Activated CD8-positive, alpha-beta T cell treated with anti-CD3 and anti-CD28 coated beads for 36 hours (primary cell): ENCODE measurements at regions not wholly inside any gene's neighbourhood (a gene's known extent, or its start where the extent isn't known, plus 50 kb on each side); places are given as distances from the start of the nearest gene placed in this dataset.

Experiments used
- ATAC-seq: fragments of 200-7000 bp; cut with Tn5 transposase; one replicate; pipeline ENCODE4 v1.10.0; 2021; ENCODE audit warnings: mild to moderate bottlenecking, moderate library complexity
- CTCF ChIA-PET: fragments of 350-600 bp; sonication (Branson Sonifier 250); formaldehyde crosslinking; loops from one replicate; lab custom pipeline; 2021; ENCODE audit warnings: antibody characterized with exemption; lab: Charles Lee
- POLR2A ChIA-PET: fragments of 350-600 bp; sonication (Branson Sonifier 250); formaldehyde crosslinking; loops from one replicate; lab custom pipeline; 2021; ENCODE audit warnings: antibody characterized with exemption; lab: Charles Lee
- DNase-seq: peaks from one replicate; pipeline ENCODE4 v3.0.0-alpha.2; 2020
- H3K27ac Mint-ChIP-seq: one replicate; pipeline ENCODE4 v1.8.0; 2021; ENCODE audit warnings: mild to moderate bottlenecking, mixed read lengths
- H3K27me3 Mint-ChIP-seq: one replicate; pipeline ENCODE4 v1.8.0; 2021; ENCODE audit warnings: mixed read lengths
- H3K36me3 Mint-ChIP-seq: one replicate; pipeline ENCODE4 v1.8.0; 2021; ENCODE audit warnings: low read depth, mixed read lengths
- H3K4me1 Mint-ChIP-seq: one replicate; pipeline ENCODE4 v1.8.0; 2021; ENCODE audit warnings: low read depth, mixed read lengths
- H3K4me3 Mint-ChIP-seq: one replicate; pipeline ENCODE4 v1.8.0; 2021; ENCODE audit warnings: mild to moderate bottlenecking, moderate library complexity, mixed read lengths
- H3K9me3 Mint-ChIP-seq: one replicate; pipeline ENCODE4 v1.8.0; 2021; ENCODE audit warnings: mixed read lengths
- CTCF ChIP-seq: fragments of 200-600 bp; IDR thresholded peaks from one replicate; pipeline ENCODE4 v1.8.0; 2022; ENCODE audit warnings: antibody characterized with exemption, mild to moderate bottlenecking
- intact Hi-C: fragments of 100-400 bp; cut with micrococcal nuclease; formaldehyde crosslinking; loops from one replicate; pipeline ENCODE4 v1.10.0; 2022

GRCh38 chr5:1963941-1964451 is 81.3 kb upstream of the IRX4 start:
- H3K27me3 Mint-ChIP-seq, result peaks cover 17% of the 10 kb centered on the region
- POLR2A ChIA-PET, result no interaction called here
- no peaks in the 10 kb centered on the region for H3K9me3 Mint-ChIP-seq

GRCh38 chr5:1963358-1963757 is 80.6 kb upstream of the IRX4 start:
- H3K27ac Mint-ChIP-seq, result no peak overlapping the region
- no peak for TF ChIP-seq CTCF
- DNase-seq (no peak), ATAC-seq (no peak)
- H3K9me3 Mint-ChIP-seq, result no peaks in the 10 kb centered on the region
- peaks cover 17% of the 10 kb centered on the region for H3K27me3 Mint-ChIP-seq
- H3K36me3 Mint-ChIP-seq, result no peaks in the 10 kb centered on the region
- H3K4me3 Mint-ChIP-seq, result no peak overlapping the region
- ChIA-PET POLR2A (no interaction called here), CTCF (no interaction called here)
- peaks cover 2% of the 10 kb centered on the region for H3K4me1 Mint-ChIP-seq
- intact Hi-C loops, result no loop called here

More at GRCh38 chr5:1963941-1964451, 81.3 kb upstream of the IRX4 start:
- DNase-seq, result no peak
- no peaks in the 10 kb centered on the region for H3K36me3 Mint-ChIP-seq
- CTCF ChIA-PET, result no interaction called here
- no peak for ATAC-seq
- no peak overlapping the region for H3K27ac Mint-ChIP-seq
- H3K4me3 Mint-ChIP-seq, result no peak overlapping the region
- TF ChIP-seq CTCF, result no peak
- peaks cover 2% of the 10 kb centered on the region for H3K4me1 Mint-ChIP-seq
- intact Hi-C loops, result no loop called here

- H3K4me3 Mint-ChIP-seq, result no peak overlapping the region
- H3K4me1 Mint-ChIP-seq, result peaks cover 2% of the 10 kb centered on the region
- intact Hi-C loops, result no loop called here
- H3K9me3 Mint-ChIP-seq, result no peaks in the 10 kb centered on the region
- H3K27ac Mint-ChIP-seq, result no peak overlapping the region
- DNase-seq, result no peak
- CTCF ChIA-PET, result no interaction called here
- peaks cover 17% of the 10 kb centered on the region for H3K27me3 Mint-ChIP-seq
- TF ChIP-seq CTCF, result no peak
- POLR2A ChIA-PET, result no interaction called here
- no peaks in the 10 kb centered on the region for H3K36me3 Mint-ChIP-seq
- ATAC-seq, result no peak
Observed at GRCh38 chr5:1962619-1963355, 80.1 kb upstream of the IRX4 start.

GRCh38 chr5:1961952-1962595 is 79.3 kb upstream of the IRX4 start:
- ATAC-seq (no peak), DNase-seq (peak; percentile 3)
- H3K4me3 Mint-ChIP-seq, result no peak overlapping the region
- peaks cover 2% of the 10 kb centered on the region for H3K4me1 Mint-ChIP-seq
- ChIA-PET POLR2A (no interaction called here), CTCF (no interaction called here)
- no peak overlapping the region for H3K27ac Mint-ChIP-seq
- no peaks in the 10 kb centered on the region for H3K36me3 Mint-ChIP-seq
- H3K27me3 Mint-ChIP-seq, result peaks cover 17% of the 10 kb centered on the region
- TF ChIP-seq CTCF, result no peak
- intact Hi-C loops, result no loop called here
- H3K9me3 Mint-ChIP-seq, result no peaks in the 10 kb centered on the region

- no peak for DNase-seq
- POLR2A ChIA-PET, result no interaction called here
- Mint-ChIP-seq H3K4me3 (no peak overlapping the region), H3K27ac (no peak overlapping the region), H3K27me3 (peaks cover 14% of the 10 kb centered on the region), H3K9me3 (no peaks in the 10 kb centered on the region), H3K36me3 (no peaks in the 10 kb centered on the region), H3K4me1 (peaks cover 2% of the 10 kb centered on the region)
- no peak for ATAC-seq
- TF ChIP-seq CTCF, result no peak
- intact Hi-C loops, result no loop called here
- CTCF ChIA-PET, result no interaction called here
Observed at GRCh38 chr5:1961304-1961946, 78.7 kb upstream of the IRX4 start.
